Natural killer cell (primary cell): ENCODE measurements at regions not wholly inside any gene's neighbourhood (a gene's known extent, or its start where the extent isn't known, plus 50 kb on each side); places are given as distances from the start of the nearest gene placed in this dataset.
"Not testable (repeated sequence)": the region's sequence is repeated elsewhere in the genome, so short reads cannot be mapped to it uniquely, and the experiment has no call there.

Experiments
- ATAC-seq, 3 donors: fragments of 150-1000 bp in 2 of 3; fragments of 200-7000 bp in 1 of 3; cut with Tn5 transposase; 1 replicate in 1 of 3; 2 replicates in 2 of 3; pipeline ENCODE4 v1.10.0; 2021; ENCODE audit warnings: mild to moderate bottlenecking in 2 of 3, moderate library complexity in 2 of 3
- DNase-seq, 2 donors: peaks; one replicate each; pipeline versions ENCODE4 v3.0.0 to v3.0.0-alpha.2; 2013 to 2021; ENCODE audit warnings: mixed read lengths in 1 of 2
- H3K27ac ChIP-seq: one replicate; pipeline ENCODE4 v1.5.1; 2013; ENCODE audit warnings: mild to moderate bottlenecking, low read length
- H3K27me3 ChIP-seq: one replicate; pipeline ENCODE4 v1.6.1; 2013; ENCODE audit warnings: low read length; ENCODE audit not compliant: control insufficient read depth, insufficient read depth
- H3K36me3 ChIP-seq: one replicate; pipeline ENCODE4 v1.6.1; 2013; ENCODE audit warnings: low read length; ENCODE audit not compliant: control insufficient read depth, insufficient read depth
- H3K4me1 ChIP-seq: one replicate; pipeline ENCODE4 v1.6.1; 2013; ENCODE audit warnings: low read length; ENCODE audit not compliant: control insufficient read depth, insufficient read depth
- H3K4me3 ChIP-seq: one replicate; pipeline ENCODE4 v1.5.1; 2013; ENCODE audit warnings: low read length
- H3K9me3 ChIP-seq: one replicate; pipeline ENCODE4 v1.6.1; 2013; ENCODE audit warnings: low read length; ENCODE audit not compliant: control insufficient read depth, insufficient read depth
- H3K27ac Mint-ChIP-seq, 2 donors: one replicate each; pipeline ENCODE4 v1.8.0; 2022; ENCODE audit warnings: mild to moderate bottlenecking in 2 of 2, mixed read lengths in 2 of 2, moderate library complexity in 1 of 2
- H3K27me3 Mint-ChIP-seq, 2 donors: one replicate each; pipeline ENCODE4 v1.8.0; 2022; ENCODE audit warnings: low read depth in 2 of 2, mixed read lengths in 2 of 2
- H3K36me3 Mint-ChIP-seq: one replicate; pipeline ENCODE4 v1.8.0; 2022; ENCODE audit warnings: mixed read lengths
- H3K4me1 Mint-ChIP-seq, 2 donors: one replicate each; pipeline ENCODE4 v1.8.0; 2022; ENCODE audit warnings: mixed read lengths in 2 of 2
- H3K4me3 Mint-ChIP-seq: one replicate; pipeline ENCODE4 v1.8.0; 2022; ENCODE audit warnings: mild to moderate bottlenecking, moderate library complexity, mixed read lengths
- H3K9me3 Mint-ChIP-seq, 2 donors: one replicate each; pipeline ENCODE4 v1.8.0; 2022; ENCODE audit warnings: mixed read lengths in 2 of 2
- CTCF ChIP-seq: fragments of 200-600 bp; IDR thresholded peaks from one replicate; pipeline ENCODE4 v1.8.0; 2022; ENCODE audit warnings: antibody characterized with exemption
- WGBS: methylation state at CpG from one replicate; pipeline ENCODE4 v1.1.7; 2013; ENCODE audit warnings: missing lambda C conversion rate; ENCODE audit not compliant: insufficient coverage; 5-methylcytosine and 5-hydroxymethylcytosine counted together
- intact Hi-C: fragments of 100-400 bp; cut with micrococcal nuclease; formaldehyde crosslinking; loops from one replicate; pipeline ENCODE4 v1.14.2; 2022

- H3K4me3 ChIP-seq, H3K4me3 Mint-ChIP-seq, H3K27ac ChIP-seq, H3K27ac Mint-ChIP-seq, H3K36me3 ChIP-seq, DNase-seq, ATAC-seq, H3K36me3 Mint-ChIP-seq, intact Hi-C loops, H3K4me1 Mint-ChIP-seq, H3K27me3 ChIP-seq, H3K9me3 ChIP-seq, H3K9me3 Mint-ChIP-seq: not testable (repeated sequence)
- peaks cover 22 to 26% of the 10 kb centered on the region in 2 donors for H3K27me3 Mint-ChIP-seq
- H3K4me1 ChIP-seq: peaks cover 14% of the 10 kb centered on the region
- WGBS: 88% methylated on average over 15 of the region's 18 CpGs
These were observed 120.7 kb upstream of the ZNF469 start for GRCh38 chr16:88261814-88262605.

- H3K4me3 ChIP-seq, H3K9me3 ChIP-seq, H3K4me1 Mint-ChIP-seq, intact Hi-C loops, DNase-seq, H3K27ac Mint-ChIP-seq, H3K9me3 Mint-ChIP-seq, H3K36me3 ChIP-seq, H3K36me3 Mint-ChIP-seq, H3K27me3 ChIP-seq, H3K4me3 Mint-ChIP-seq, ATAC-seq, H3K27ac ChIP-seq: not testable (repeated sequence)
- peaks cover 12 to 18% of the 10 kb centered on the region in 2 donors for H3K27me3 Mint-ChIP-seq
- peaks cover 14% of the 10 kb centered on the region for H3K4me1 ChIP-seq
- WGBS: 75% methylated on average over 33 of the region's 34 CpGs
These were observed 119.7 kb upstream of the ZNF469 start for GRCh38 chr16:88262858-88263563.

- H3K9me3 Mint-ChIP-seq, H3K36me3 Mint-ChIP-seq, H3K4me3 Mint-ChIP-seq, H3K36me3 ChIP-seq, DNase-seq, H3K9me3 ChIP-seq, H3K27ac ChIP-seq, H3K4me1 Mint-ChIP-seq, ATAC-seq, H3K4me3 ChIP-seq, H3K27me3 ChIP-seq, intact Hi-C loops: not testable (repeated sequence)
- Mint-ChIP-seq H3K27me3 (peaks cover 11 to 17% of the 10 kb centered on the region in 2 donors), H3K27ac (peak overlapping the region in 1 of 2 donors; percentile 75)
- WGBS: 89% methylated on average over 10 of the region's 17 CpGs
- peaks cover 14% of the 10 kb centered on the region for H3K4me1 ChIP-seq
These were observed 119.0 kb upstream of the ZNF469 start for GRCh38 chr16:88263681-88264287.

- H3K27me3 ChIP-seq: no peaks in the 10 kb centered on the region
- no peaks in the 10 kb centered on the region for H3K9me3 ChIP-seq
- peak; percentile 82 to 85 (median 83) for ATAC-seq
- WGBS: 30% methylated on average over 22 of the region's 30 CpGs
- Mint-ChIP-seq H3K27ac (peak overlapping the region in 1 of 2 donors; percentile 75), H3K27me3 (peaks cover 11 to 15% of the 10 kb centered on the region in 2 donors), H3K4me3 (peak overlapping the region; percentile 35), H3K9me3 (no peaks in the 10 kb centered on the region), H3K36me3 (no peaks in the 10 kb centered on the region), H3K4me1 (no peaks in the 10 kb centered on the region)
- intact Hi-C loops: no loop called here
- H3K4me3 ChIP-seq: no peak overlapping the region
- H3K36me3 ChIP-seq: no peaks in the 10 kb centered on the region
- peaks cover 14% of the 10 kb centered on the region for H3K4me1 ChIP-seq
- TF ChIP-seq CTCF: no peak
- peak; percentile 57 to 59 for DNase-seq
- H3K27ac ChIP-seq: no peak overlapping the region
These were observed 118.0 kb upstream of the ZNF469 start for GRCh38 chr16:88264641-88265285.

GRCh38 chr16:88265286-88265938 lies 117.3 kb upstream of the ZNF469 start:
- intact Hi-C loops, H3K36me3 ChIP-seq, H3K36me3 Mint-ChIP-seq, H3K27me3 ChIP-seq, H3K9me3 Mint-ChIP-seq, H3K9me3 ChIP-seq, H3K4me3 ChIP-seq, H3K4me3 Mint-ChIP-seq, H3K4me1 Mint-ChIP-seq: not testable (repeated sequence)
- peak; percentile 66 to 69 (median 67) for ATAC-seq
- WGBS: 63% methylated on average over 22 of the region's 25 CpGs
- peak overlapping the region; percentile 14 for H3K27ac ChIP-seq
- DNase-seq: peak; percentile 31 to 68
- Mint-ChIP-seq H3K27me3 (peaks cover 9 to 14% of the 10 kb centered on the region in 2 donors), H3K27ac (peak overlapping the region in 1 of 2 donors; percentile 75)
- H3K4me1 ChIP-seq: peaks cover 14% of the 10 kb centered on the region

- peaks cover 14% of the 10 kb centered on the region for H3K4me1 ChIP-seq
- ATAC-seq, H3K9me3 Mint-ChIP-seq, H3K36me3 Mint-ChIP-seq, H3K9me3 ChIP-seq, H3K27ac ChIP-seq, H3K36me3 ChIP-seq, intact Hi-C loops, H3K4me3 Mint-ChIP-seq, H3K27me3 ChIP-seq, H3K4me3 ChIP-seq, H3K27ac Mint-ChIP-seq, H3K27me3 Mint-ChIP-seq, H3K4me1 Mint-ChIP-seq, DNase-seq: not testable (repeated sequence)
- WGBS: 85% methylated on average over 9 of the region's 12 CpGs
These were observed 116.7 kb upstream of the ZNF469 start for GRCh38 chr16:88266036-88266435.
